Fibroblast of lung (primary cell): ENCODE measurements at regions not wholly inside any gene's neighbourhood (a gene's known extent, or its start where the extent isn't known, plus 50 kb on each side); places are given as distances from the start of the nearest gene placed in this dataset.
A peak's percentile ranks its signal among the peaks of the same experiment; 100 is the strongest.

Experiments
- DNase-seq, 2 donors: peaks; one replicate each; pipeline versions ENCODE4 v3.0.0 to v3.0.0-alpha.2; 2010; ENCODE audit warnings: low read depth in 2 of 2
- H2AFZ ChIP-seq: 2 replicates; pipeline ENCODE4 v1.5.1; 2012; ENCODE audit warnings: low read length, control low read depth, inconsistent platforms
- H3K27ac ChIP-seq: 2 replicates; pipeline ENCODE4 v1.5.1; 2011; ENCODE audit warnings: low read length, control low read depth; ENCODE audit not compliant: insufficient read depth
- H3K27me3 ChIP-seq: 2 replicates; pipeline ENCODE4 v1.5.1; 2011; ENCODE audit warnings: mild to moderate bottlenecking, low read length; ENCODE audit not compliant: control insufficient read depth, insufficient read depth
- H3K36me3 ChIP-seq: 2 replicates; pipeline ENCODE4 v1.5.1; 2011; ENCODE audit warnings: low read length; ENCODE audit not compliant: control insufficient read depth, insufficient read depth
- H3K4me1 ChIP-seq: 2 replicates; pipeline ENCODE4 v1.5.1; 2011; ENCODE audit warnings: low read length; ENCODE audit not compliant: control insufficient read depth, insufficient read depth; ENCODE audit errors: extremely low read depth
- H3K4me2 ChIP-seq: 2 replicates; pipeline ENCODE4 v1.5.1; 2011; ENCODE audit warnings: low read length, control low read depth; ENCODE audit not compliant: insufficient read depth; ENCODE audit errors: extremely low read depth
- H3K4me3 ChIP-seq, 4 experiments: fragments of 200-600 bp in 1 of 4; sonication (generic) in 1 of 4; replicated peaks in 1 of 4; 2 replicates each; pipeline ENCODE4 v1.5.1; 2011 to 2016; ENCODE audit warnings: low read length in 4 of 4, low read depth in 3 of 4, mild to moderate bottlenecking in 3 of 4, control low read depth in 2 of 4, inconsistent platforms in 1 of 4, mixed read lengths in 1 of 4; ENCODE audit not compliant: insufficient read depth in 1 of 4; ENCODE audit errors: control extremely low read depth in 1 of 4
- H3K79me2 ChIP-seq: 2 replicates; pipeline ENCODE4 v1.5.1; 2012; ENCODE audit warnings: mild to moderate bottlenecking, low read length, inconsistent platforms; ENCODE audit not compliant: control insufficient read depth, insufficient read depth
- H3K9ac ChIP-seq: 2 replicates; pipeline ENCODE4 v1.5.1; 2011; ENCODE audit warnings: mild to moderate bottlenecking, low read length, control low read depth; ENCODE audit not compliant: insufficient read depth
- H3K9me3 ChIP-seq: 2 replicates; pipeline ENCODE4 v1.5.1; 2012; ENCODE audit warnings: low read depth, low read length; ENCODE audit not compliant: control insufficient read depth, insufficient read depth
- H4K20me1 ChIP-seq: 2 replicates; pipeline ENCODE4 v1.5.1; 2011; ENCODE audit warnings: low read length; ENCODE audit not compliant: control insufficient read depth, insufficient read depth; ENCODE audit errors: extremely low read depth
- CTCF ChIP-seq, 2 donors: IDR thresholded peaks in 1 of 2; conservative IDR thresholded peaks in 1 of 2; 1 replicate in 1 of 2; 2 replicates in 1 of 2; pipeline ENCODE4 v1.5.1; 2011 to 2012; ENCODE audit warnings: low read length in 2 of 2, control low read depth in 1 of 2, inconsistent platforms in 1 of 2, low read depth in 1 of 2, mild to moderate bottlenecking in 1 of 2
- EZH2 ChIP-seq: IDR thresholded peaks from 2 replicates; pipeline ENCODE4 v1.5.1; 2012; ENCODE audit warnings: low read length, control low read depth, mild to moderate bottlenecking; ENCODE audit errors: missing control alignments

GRCh38 chr3:181330821-181331563 is 341.5 kb upstream of the DNAJC19 start:
- H3K36me3 ChIP-seq, result no peaks in the 10 kb centered on the region
- peak in 1 of 2 donors; percentile 56 for DNase-seq
- no peak overlapping the region for H3K4me2 ChIP-seq
- H3K9me3 ChIP-seq, result no peaks in the 10 kb centered on the region
- H4K20me1 ChIP-seq, result no peaks in the 10 kb centered on the region
- no peak overlapping the region for H2AFZ ChIP-seq
- H3K9ac ChIP-seq, result no peak overlapping the region
- no peaks in the 10 kb centered on the region for H3K4me1 ChIP-seq
- H3K4me3 ChIP-seq, result no peak overlapping the region
- H3K27me3 ChIP-seq, result no peaks in the 10 kb centered on the region
- TF ChIP-seq CTCF (conservative IDR thresholded peaks at IDR 0.05 in 1 of 2, IDR thresholded peaks at IDR 0.05 in 1 of 2; ENCODE audit: low read depth in 1 of 2, low read length in 2 of 2), result no peak
- TF ChIP-seq EZH2, result no peak
- H3K27ac ChIP-seq, result no peak overlapping the region
- H3K79me2 ChIP-seq, result no peaks in the 10 kb centered on the region

GRCh38 chr3:181330257-181330656 is 340.7 kb upstream of the DNAJC19 start:
- Histone ChIP-seq H3K9me3 (no peaks in the 10 kb centered on the region), H3K4me1 (no peaks in the 10 kb centered on the region), H3K4me2 (no peak overlapping the region), H4K20me1 (no peaks in the 10 kb centered on the region), H3K9ac (no peak overlapping the region), H3K27ac (no peak overlapping the region), H3K27me3 (no peaks in the 10 kb centered on the region), H2AFZ (no peak overlapping the region), H3K4me3 (no peak overlapping the region), H3K79me2 (no peaks in the 10 kb centered on the region), H3K36me3 (no peaks in the 10 kb centered on the region)
- no peak for DNase-seq
- TF ChIP-seq CTCF (conservative IDR thresholded peaks at IDR 0.05 in 1 of 2, IDR thresholded peaks at IDR 0.05 in 1 of 2; ENCODE audit: low read depth in 1 of 2, low read length in 2 of 2), result no peak
- TF ChIP-seq EZH2, result no peak

- Histone ChIP-seq H3K27me3 (no peaks in the 10 kb centered on the region), H3K9me3 (no peaks in the 10 kb centered on the region), H3K4me2 (no peak overlapping the region), H2AFZ (no peak overlapping the region), H4K20me1 (no peaks in the 10 kb centered on the region), H3K79me2 (no peaks in the 10 kb centered on the region), H3K27ac (no peak overlapping the region), H3K4me1 (no peaks in the 10 kb centered on the region), H3K36me3 (no peaks in the 10 kb centered on the region), H3K4me3 (no peak overlapping the region), H3K9ac (no peak overlapping the region)
- no peak for DNase-seq
- TF ChIP-seq CTCF (conservative IDR thresholded peaks at IDR 0.05 in 1 of 2, IDR thresholded peaks at IDR 0.05 in 1 of 2; ENCODE audit: low read depth in 1 of 2, low read length in 2 of 2), result no peak
- no peak for TF ChIP-seq EZH2
Observed at GRCh38 chr3:181329024-181329423, 339.5 kb upstream of the DNAJC19 start.
